SK-N-SH treated with all-trans-retinoic acid at 6 μM for 48 hours (cell line): ENCODE measurements at regions not wholly inside any gene's neighbourhood (a gene's known extent, or its start where the extent isn't known, plus 50 kb on each side); places are given as distances from the start of the nearest gene placed in this dataset.

Experiments
- CREB5 ChIP-seq: fragments of 250-450 bp; sonication (Bioruptor Pico); IDR thresholded peaks from 2 replicates; pipeline ENCODE4 v1.5.1; 2020; ENCODE audit warnings: low read depth, mild to moderate bottlenecking, moderate library complexity
- CSRNP3 ChIP-seq: fragments of 250-450 bp; sonication (Bioruptor Pico); IDR thresholded peaks from 2 replicates; pipeline ENCODE4 v1.5.1; 2021; ENCODE audit warnings: mild to moderate bottlenecking, moderate library complexity
- ISL1 ChIP-seq: fragments of 250-450 bp; sonication (Bioruptor Pico); IDR thresholded peaks from 2 replicates; pipeline ENCODE4 v2.1.2; 2022; ENCODE audit warnings: mild to moderate bottlenecking, moderate library complexity
- OSR1 ChIP-seq: fragments of 250-450 bp; sonication (Bioruptor Pico); IDR thresholded peaks from 2 replicates; pipeline ENCODE4 v1.8.0; 2022; ENCODE audit warnings: moderate library complexity, mild to moderate bottlenecking, inconsistent platforms
- POU6F1 ChIP-seq: fragments of 250-450 bp; sonication (Bioruptor Pico); IDR thresholded peaks from 2 replicates; pipeline ENCODE4 v1.8.0; 2021; ENCODE audit warnings: low read depth, mild to moderate bottlenecking, moderate library complexity, borderline replicate concordance
- PPARA ChIP-seq: fragments of 250-450 bp; sonication (Bioruptor Pico); IDR thresholded peaks from 2 replicates; pipeline ENCODE4 v1.5.0; 2020; ENCODE audit warnings: mild to moderate bottlenecking, borderline replicate concordance
- ZC3H10 ChIP-seq: fragments of 250-450 bp; sonication (Bioruptor Pico); IDR thresholded peaks from 2 replicates; pipeline ENCODE4 v1.5.1; 2021; ENCODE audit warnings: mild to moderate bottlenecking, moderate library complexity
- ZFP3 ChIP-seq: fragments of 250-450 bp; sonication (Bioruptor Pico); IDR thresholded peaks from 2 replicates; pipeline ENCODE4 v1.5.0; 2020; ENCODE audit warnings: mild to moderate bottlenecking, moderate library complexity
- ZFP30 ChIP-seq: fragments of 450-650 bp; formaldehyde crosslinking; IDR thresholded peaks from 2 replicates; pipeline ENCODE4 v1.5.0; 2022; ENCODE audit warnings: mild to moderate bottlenecking, moderate library complexity
- ZNF70 ChIP-seq: fragments of 450-650 bp; formaldehyde crosslinking; IDR thresholded peaks from 2 replicates; pipeline ENCODE4 v1.5.0; 2020; ENCODE audit warnings: mild to moderate bottlenecking, moderate library complexity
- ZNF8 ChIP-seq: fragments of 450-650 bp; formaldehyde crosslinking; IDR thresholded peaks from 2 replicates; pipeline ENCODE4 v1.5.0; 2020; ENCODE audit warnings: mild to moderate bottlenecking, moderate library complexity

GRCh38 chr16:17605784-17606183 lies 135.0 kb upstream of the XYLT1 start:
- TF ChIP-seq PPARA (CRISPR knock-in tag), result no peak
- no peak for TF ChIP-seq POU6F1 (CRISPR knock-in tag)
- TF ChIP-seq ZFP3 (CRISPR knock-in tag), result no peak
- TF ChIP-seq CREB5, result no peak
- TF ChIP-seq ZC3H10 (CRISPR knock-in tag), result no peak
- TF ChIP-seq ZFP30 (CRISPR knock-in tag), result no peak
- TF ChIP-seq CSRNP3 (CRISPR knock-in tag), result no peak
- no peak for TF ChIP-seq ISL1 (CRISPR knock-in tag)
- TF ChIP-seq OSR1, result no peak
- TF ChIP-seq ZNF70 (CRISPR knock-in tag), result no peak
- no peak for TF ChIP-seq ZNF8 (CRISPR knock-in tag)
